HepG2 (cell line): ENCODE measurements at regions not wholly inside any gene's neighbourhood (a gene's known extent, or its start where the extent isn't known, plus 50 kb on each side); places are given as distances from the start of the nearest gene placed in this dataset.
A peak's percentile ranks its signal among the peaks of the same experiment; 100 is the strongest.

Source experiments
- EEA1 ChIP-seq: sonication (generic); formaldehyde crosslinking; IDR thresholded peaks from 2 replicates; pipeline ENCODE4 v1.5.1; 2020; ENCODE audit warnings: mild to moderate bottlenecking, missing genetic modification reagents, borderline replicate concordance
- FOSL2 ChIP-seq: sonication (generic); formaldehyde crosslinking; IDR thresholded peaks from 2 replicates; pipeline ENCODE4 v1.4.0; 2020; ENCODE audit warnings: missing genetic modification reagents
- HMG20B ChIP-seq: conservative IDR thresholded peaks from 2 replicates; pipeline ENCODE4 v1.6.1; 2016; ENCODE audit warnings: missing genetic modification reagents, missing compliant biosample characterization
- HOXA3 ChIP-seq: sonication (generic); formaldehyde crosslinking; IDR thresholded peaks from 2 replicates; pipeline ENCODE4 v1.5.0; 2020; ENCODE audit warnings: missing genetic modification reagents
- IKZF4 ChIP-seq: sonication (generic); formaldehyde crosslinking; IDR thresholded peaks from 2 replicates; pipeline ENCODE4 v1.5.1; 2020; ENCODE audit warnings: borderline replicate concordance, mild to moderate bottlenecking, low read depth, missing genetic modification reagents; ENCODE audit errors: not compliant biosample characterization
- KAT8 ChIP-seq: IDR thresholded peaks from 2 replicates; pipeline ENCODE4 v1.6.1; 2016; ENCODE audit warnings: missing genetic modification reagents, missing compliant biosample characterization
- NAIF1 ChIP-seq: sonication (generic); formaldehyde crosslinking; IDR thresholded peaks from 2 replicates; pipeline ENCODE4 v1.5.0; 2020; ENCODE audit warnings: mild to moderate bottlenecking, missing genetic modification reagents, borderline replicate concordance
- NFKB2 ChIP-seq: sonication (generic); formaldehyde crosslinking; IDR thresholded peaks from 2 replicates; pipeline ENCODE4 v1.4.0; 2020; ENCODE audit warnings: missing genetic modification reagents, borderline replicate concordance
- NR2F2 ChIP-seq: IDR thresholded peaks from 2 replicates; pipeline ENCODE4 v1.6.1; 2012; ENCODE audit warnings: low read depth, inconsistent platforms, borderline replicate concordance
- POGZ ChIP-seq: sonication (generic); formaldehyde crosslinking; IDR thresholded peaks from 2 replicates; pipeline ENCODE4 v1.4.0; 2020; ENCODE audit warnings: mild to moderate bottlenecking, missing genetic modification reagents
- POLR2G ChIP-seq: fragments of 200-400 bp; formaldehyde crosslinking; IDR thresholded peaks from 2 replicates; pipeline ENCODE4 v1.6.1; 2018; ENCODE audit warnings: mild to moderate bottlenecking, low read depth, low read length, moderate library complexity
- STAT5B ChIP-seq: sonication (generic); formaldehyde crosslinking; IDR thresholded peaks from 2 replicates; pipeline ENCODE4 v1.4.0; 2020; ENCODE audit warnings: missing genetic modification reagents
- TARDBP ChIP-seq: sonication (generic); formaldehyde crosslinking; IDR thresholded peaks from 2 replicates; pipeline ENCODE4 v1.8.0; 2022; ENCODE audit warnings: mild to moderate bottlenecking, missing genetic modification reagents
- ZBTB3 ChIP-seq: sonication (generic); formaldehyde crosslinking; IDR thresholded peaks from 2 replicates; pipeline ENCODE4 v1.4.0; 2020; ENCODE audit warnings: low read depth, mild to moderate bottlenecking, moderate library complexity, missing genetic modification reagents, borderline replicate concordance
- ZFX ChIP-seq: sonication (generic); formaldehyde crosslinking; IDR thresholded peaks from 2 replicates; pipeline ENCODE4 v1.4.0; 2020; ENCODE audit warnings: mild to moderate bottlenecking, low read depth, missing genetic modification reagents, moderate library complexity
- ZFY ChIP-seq: sonication (generic); formaldehyde crosslinking; IDR thresholded peaks from 2 replicates; pipeline ENCODE4 v1.4.0; 2020; ENCODE audit warnings: missing genetic modification reagents
- ZNF143 ChIP-seq: sonication (generic); formaldehyde crosslinking; IDR thresholded peaks from 2 replicates; pipeline ENCODE4 v1.4.0; 2020; ENCODE audit warnings: missing genetic modification reagents
- ZNF605 ChIP-seq: sonication (generic); formaldehyde crosslinking; IDR thresholded peaks from 2 replicates; pipeline ENCODE4 v1.8.0; 2022; ENCODE audit warnings: mild to moderate bottlenecking, missing genetic modification reagents
- ZNF703 ChIP-seq: sonication (generic); formaldehyde crosslinking; IDR thresholded peaks from 2 replicates; pipeline ENCODE4 v1.5.1; 2020; ENCODE audit warnings: missing genetic modification reagents, mild to moderate bottlenecking, moderate library complexity, borderline replicate concordance
- TF ChIP-seq, protein P1 (sequence below): IDR thresholded peaks from 2 replicates; pipeline ENCODE4 v1.6.1; 2012; ENCODE audit warnings: low read depth, low read length, improper control_type of control experiment
- TF ChIP-seq, protein P2 (sequence below): sonication (generic); formaldehyde crosslinking; IDR thresholded peaks from 2 replicates; pipeline ENCODE4 v1.4.0; 2020; ENCODE audit warnings: mild to moderate bottlenecking, missing genetic modification reagents
- TF ChIP-seq, protein P3 (sequence below): sonication (generic); formaldehyde crosslinking; IDR thresholded peaks from 2 replicates; pipeline ENCODE4 v1.4.0; 2020; ENCODE audit warnings: missing genetic modification reagents, borderline replicate concordance
- TF ChIP-seq, protein P4 (sequence below): IDR thresholded peaks from 2 replicates; pipeline ENCODE4 v1.6.1; 2016; ENCODE audit warnings: mild to moderate bottlenecking, missing biosample characterization, missing genetic modification reagents
- TF ChIP-seq, protein P5 (sequence below): sonication (generic); formaldehyde crosslinking; IDR thresholded peaks from 2 replicates; pipeline ENCODE4 v1.8.1; 2023; ENCODE audit warnings: mild to moderate bottlenecking, moderate library complexity, missing genetic modification reagents

DNA sequence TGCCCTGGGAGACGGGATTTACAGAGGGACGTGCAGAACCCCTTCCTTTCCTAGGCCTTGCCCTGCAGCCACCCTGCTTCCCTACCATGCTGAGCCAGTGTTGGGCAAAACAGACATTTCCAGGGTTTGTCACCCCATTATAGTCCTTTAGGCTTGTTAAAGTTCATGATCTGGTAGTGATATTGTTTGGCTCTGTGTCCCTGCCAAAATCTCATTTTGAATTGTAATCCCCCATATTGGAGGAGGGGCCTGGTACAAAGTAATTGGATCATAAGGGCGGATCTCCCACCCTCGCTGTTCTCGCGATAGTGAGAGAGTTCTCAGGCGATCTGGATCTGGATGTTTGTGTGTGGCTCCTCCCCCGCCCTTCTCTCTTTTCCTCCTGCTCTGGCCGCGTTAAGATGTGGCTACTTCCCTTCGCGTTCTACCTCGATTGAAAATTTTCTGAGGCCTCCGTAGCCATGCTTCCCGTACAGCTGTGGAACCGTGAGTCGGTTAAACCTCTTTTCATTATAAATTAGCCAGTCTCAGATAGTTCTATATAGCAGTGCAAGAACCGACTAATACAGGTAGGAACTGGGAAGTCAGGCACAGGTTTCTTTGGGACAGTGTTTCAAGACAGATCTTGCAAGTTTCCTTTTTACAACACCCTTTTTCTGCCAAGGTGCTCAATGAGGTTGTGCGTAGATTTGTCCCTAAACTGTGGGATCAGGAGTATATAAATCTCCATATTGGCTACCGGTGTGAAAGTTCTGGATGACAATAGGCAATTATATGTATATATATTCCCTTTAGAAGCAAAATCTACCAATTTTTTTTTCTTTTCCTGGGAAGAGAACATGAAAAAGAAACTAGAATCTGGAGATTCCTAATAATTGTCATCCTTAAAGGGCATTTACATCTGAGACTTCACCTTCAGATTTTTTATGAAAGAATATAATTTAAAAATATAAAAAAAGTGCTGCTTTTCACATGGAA, 152.1 kb downstream of the SAMD5 start (continued):
- TF ChIP-seq HMG20B = no peak
- TF ChIP-seq ZFY (CRISPR knock-in tag) = peak; percentile 68
- TF ChIP-seq HOXA3 = 0 out of 2 replicates have a peak, but pooled peaks have one; percentile 16
- TF ChIP-seq NFKB2 = no peak
- TF ChIP-seq, protein P1, sequence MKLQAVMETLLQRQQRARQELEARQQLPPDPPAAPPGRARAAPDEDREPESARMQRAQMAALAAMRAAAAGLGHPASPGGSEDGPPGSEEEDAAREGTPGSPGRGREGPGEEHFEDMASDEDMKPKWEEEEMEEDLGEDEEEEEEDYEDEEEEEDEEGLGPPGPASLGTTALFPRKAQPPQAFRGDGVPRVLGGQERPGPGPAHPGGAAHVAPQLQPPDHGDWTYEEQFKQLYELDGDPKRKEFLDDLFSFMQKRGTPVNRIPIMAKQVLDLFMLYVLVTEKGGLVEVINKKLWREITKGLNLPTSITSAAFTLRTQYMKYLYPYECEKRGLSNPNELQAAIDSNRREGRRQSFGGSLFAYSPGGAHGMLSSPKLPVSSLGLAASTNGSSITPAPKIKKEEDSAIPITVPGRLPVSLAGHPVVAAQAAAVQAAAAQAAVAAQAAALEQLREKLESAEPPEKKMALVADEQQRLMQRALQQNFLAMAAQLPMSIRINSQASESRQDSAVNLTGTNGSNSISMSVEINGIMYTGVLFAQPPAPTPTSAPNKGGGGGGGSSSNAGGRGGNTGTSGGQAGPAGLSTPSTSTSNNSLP = no peak
- no peak for TF ChIP-seq NR2F2
- no peak for TF ChIP-seq ZNF143 (CRISPR knock-in tag)
- TF ChIP-seq ZNF703 (CRISPR knock-in tag) = no peak
- TF ChIP-seq, protein P2, sequence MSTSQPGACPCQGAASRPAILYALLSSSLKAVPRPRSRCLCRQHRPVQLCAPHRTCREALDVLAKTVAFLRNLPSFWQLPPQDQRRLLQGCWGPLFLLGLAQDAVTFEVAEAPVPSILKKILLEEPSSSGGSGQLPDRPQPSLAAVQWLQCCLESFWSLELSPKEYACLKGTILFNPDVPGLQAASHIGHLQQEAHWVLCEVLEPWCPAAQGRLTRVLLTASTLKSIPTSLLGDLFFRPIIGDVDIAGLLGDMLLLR (CRISPR knock-in tag) = no peak
- TF ChIP-seq ZFX (CRISPR knock-in tag) = peak; percentile 65
- TF ChIP-seq, protein P3, sequence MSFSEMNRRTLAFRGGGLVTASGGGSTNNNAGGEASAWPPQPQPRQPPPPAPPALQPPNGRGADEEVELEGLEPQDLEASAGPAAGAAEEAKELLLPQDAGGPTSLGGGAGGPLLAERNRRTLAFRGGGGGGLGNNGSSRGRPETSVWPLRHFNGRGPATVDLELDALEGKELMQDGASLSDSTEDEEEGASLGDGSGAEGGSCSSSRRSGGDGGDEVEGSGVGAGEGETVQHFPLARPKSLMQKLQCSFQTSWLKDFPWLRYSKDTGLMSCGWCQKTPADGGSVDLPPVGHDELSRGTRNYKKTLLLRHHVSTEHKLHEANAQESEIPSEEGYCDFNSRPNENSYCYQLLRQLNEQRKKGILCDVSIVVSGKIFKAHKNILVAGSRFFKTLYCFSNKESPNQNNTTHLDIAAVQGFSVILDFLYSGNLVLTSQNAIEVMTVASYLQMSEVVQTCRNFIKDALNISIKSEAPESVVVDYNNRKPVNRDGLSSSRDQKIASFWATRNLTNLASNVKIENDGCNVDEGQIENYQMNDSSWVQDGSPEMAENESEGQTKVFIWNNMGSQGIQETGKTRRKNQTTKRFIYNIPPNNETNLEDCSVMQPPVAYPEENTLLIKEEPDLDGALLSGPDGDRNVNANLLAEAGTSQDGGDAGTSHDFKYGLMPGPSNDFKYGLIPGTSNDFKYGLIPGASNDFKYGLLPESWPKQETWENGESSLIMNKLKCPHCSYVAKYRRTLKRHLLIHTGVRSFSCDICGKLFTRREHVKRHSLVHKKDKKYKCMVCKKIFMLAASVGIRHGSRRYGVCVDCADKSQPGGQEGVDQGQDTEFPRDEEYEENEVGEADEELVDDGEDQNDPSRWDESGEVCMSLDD (CRISPR knock-in tag) = no peak
- TF ChIP-seq IKZF4 (CRISPR knock-in tag) = no peak
- no peak for TF ChIP-seq ZNF605 (CRISPR knock-in tag)
- TF ChIP-seq KAT8 (CRISPR knock-in tag) = peak; percentile 53
- TF ChIP-seq STAT5B (CRISPR knock-in tag) = no peak
- TF ChIP-seq TARDBP (CRISPR knock-in tag) = no peak
- TF ChIP-seq FOSL2 (CRISPR knock-in tag) = no peak
- TF ChIP-seq, protein P4, sequence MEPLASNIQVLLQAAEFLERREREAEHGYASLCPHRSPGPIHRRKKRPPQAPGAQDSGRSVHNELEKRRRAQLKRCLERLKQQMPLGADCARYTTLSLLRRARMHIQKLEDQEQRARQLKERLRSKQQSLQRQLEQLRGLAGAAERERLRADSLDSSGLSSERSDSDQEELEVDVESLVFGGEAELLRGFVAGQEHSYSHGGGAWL (CRISPR knock-in tag) = no peak
- peak; percentile 81 for TF ChIP-seq POGZ (CRISPR knock-in tag)
- TF ChIP-seq, protein P5, sequence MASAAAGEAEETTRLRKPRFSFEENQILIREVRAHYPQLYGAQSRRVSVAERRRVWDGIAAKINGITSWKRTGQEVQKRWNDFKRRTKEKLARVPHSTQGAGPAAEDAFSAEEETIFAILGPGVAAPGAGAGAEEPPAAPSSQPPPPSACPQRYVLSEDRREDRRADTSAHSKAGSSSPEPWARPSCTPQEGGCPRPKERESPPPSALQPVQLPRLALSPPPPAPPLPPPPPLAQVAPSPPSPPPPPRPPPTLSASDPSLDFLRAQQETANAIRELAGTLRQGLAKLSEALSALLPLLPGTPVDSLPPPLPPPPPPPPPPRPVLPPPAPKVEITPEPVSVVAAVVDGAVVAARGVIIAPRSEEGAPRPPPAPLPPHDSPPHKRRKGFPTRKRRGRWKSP (CRISPR knock-in tag) = no peak
- TF ChIP-seq POLR2G = peak; percentile 60
- TF ChIP-seq ZBTB3 (CRISPR knock-in tag) = no peak
- TF ChIP-seq EEA1 = no peak
- no peak for TF ChIP-seq NAIF1
